AG04450 (cell line): ENCODE measurements at regions not wholly inside any gene's neighbourhood (a gene's known extent, or its start where the extent isn't known, plus 50 kb on each side); places are given as distances from the start of the nearest gene placed in this dataset.

Experiments used
- CTCF ChIA-PET: fragments of 300-600, 350-600 bp; formaldehyde crosslinking; extraction: SDS; loops from one replicate; lab custom pipeline; 2022; ENCODE audit warnings: antibody characterized with exemption, inconsistent platforms; lab: Charles Lee
- POLR2A ChIA-PET: fragments of 350-600 bp; formaldehyde crosslinking; extraction: SDS; loops from one replicate; lab custom pipeline; 2021; ENCODE audit warnings: antibody characterized with exemption, inconsistent platforms; lab: Yijun Ruan, JAX
- DNase-seq: peaks from one replicate; pipeline ENCODE4 v3.0.0-alpha.2; 2011; ENCODE audit warnings: low read depth, low spot score
- H3K27ac ChIP-seq: one replicate; pipeline ENCODE4 v1.5.1; 2012; ENCODE audit warnings: low read depth, low read length, control low read depth
- H3K27me3 ChIP-seq: one replicate; pipeline ENCODE4 v1.6.0; 2012; ENCODE audit warnings: low read length; ENCODE audit not compliant: control insufficient read depth, insufficient read depth
- H3K4me3 ChIP-seq: 2 replicates; pipeline ENCODE4 v1.5.1; 2011; ENCODE audit warnings: mild to moderate bottlenecking, low read depth, low read length, control low read depth
- H3K9me3 ChIP-seq: 2 replicates; pipeline ENCODE4 v1.5.1; 2012; ENCODE audit warnings: low read length; ENCODE audit not compliant: control insufficient read depth, insufficient read depth
- CTCF ChIP-seq: IDR thresholded peaks from 2 replicates; pipeline ENCODE4 v1.5.1; 2011; ENCODE audit warnings: low read depth, low read length, control low read depth, inconsistent platforms

DNA sequence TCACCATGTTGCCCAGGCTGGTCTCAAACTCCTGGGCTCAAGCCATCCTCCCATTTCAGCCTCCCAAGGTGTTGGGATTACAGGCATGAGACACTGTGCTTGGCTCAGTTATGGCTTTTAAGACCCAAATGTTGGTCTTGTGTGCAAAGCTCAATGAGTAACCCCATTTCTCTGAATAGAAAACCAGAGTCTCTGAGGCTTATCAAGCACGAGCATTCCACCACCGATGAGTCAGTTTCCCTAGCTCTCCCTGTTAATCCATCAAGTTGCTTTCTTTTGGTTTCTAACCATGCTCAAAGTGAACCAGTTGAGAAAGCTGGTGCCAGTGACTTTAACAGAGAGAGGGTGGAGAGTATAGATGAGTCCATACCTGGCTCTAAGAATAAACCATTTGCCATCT lies 350.9 kb upstream of the ADGRL2 start:
- no peak overlapping the region for H3K4me3 ChIP-seq
- H3K9me3 ChIP-seq = no peaks in the 10 kb centered on the region
- no peaks in the 10 kb centered on the region for H3K27me3 ChIP-seq
- no peak for DNase-seq
- ChIA-PET POLR2A (no interaction called here), CTCF (no interaction called here)
- no peak for TF ChIP-seq CTCF
- no peak overlapping the region for H3K27ac ChIP-seq

GRCh38 chr1:81446000-81446669 lies 354.6 kb upstream of the ADGRL2 start:
- DNase-seq = no peak
- CTCF ChIA-PET = no interaction called here
- POLR2A ChIA-PET = no interaction called here
- Histone ChIP-seq H3K27me3 (no peaks in the 10 kb centered on the region), H3K27ac (no peak overlapping the region), H3K4me3 (no peak overlapping the region), H3K9me3 (no peaks in the 10 kb centered on the region)
- TF ChIP-seq CTCF = no peak

DNA sequence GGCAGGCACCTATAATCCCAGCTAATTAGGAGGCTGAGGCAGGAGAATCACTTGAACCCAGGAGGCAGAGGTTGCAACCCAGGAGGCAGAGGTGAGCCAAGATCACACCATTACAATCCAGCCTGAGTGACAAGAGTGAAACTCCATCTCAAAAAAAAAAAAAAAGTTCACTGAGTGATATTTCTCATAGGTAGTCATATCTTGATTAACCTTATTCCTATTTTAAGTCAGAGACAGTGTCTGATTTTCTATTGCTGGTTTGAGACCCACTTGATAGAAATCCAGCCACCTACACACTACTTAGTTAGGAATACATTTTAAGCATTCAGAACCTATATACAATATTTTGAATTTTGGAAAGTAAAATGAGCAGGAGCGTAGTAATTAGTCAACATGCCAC lies 357.4 kb upstream of the ADGRL2 start:
- DNase-seq = no peak
- no peak for TF ChIP-seq CTCF
- CTCF ChIA-PET = interaction anchor here (0.7 kb wide), 1 partner anchor 323 kb away, joined by 4 read pairs; no protein-coding TSS in a partner anchor
- POLR2A ChIA-PET = no interaction called here
- Histone ChIP-seq H3K27me3 (no peaks in the 10 kb centered on the region), H3K4me3 (no peak overlapping the region), H3K9me3 (peaks cover 2% of the 10 kb centered on the region; the same call in 1 of the 2 replicates), H3K27ac (no peak overlapping the region)

DNA sequence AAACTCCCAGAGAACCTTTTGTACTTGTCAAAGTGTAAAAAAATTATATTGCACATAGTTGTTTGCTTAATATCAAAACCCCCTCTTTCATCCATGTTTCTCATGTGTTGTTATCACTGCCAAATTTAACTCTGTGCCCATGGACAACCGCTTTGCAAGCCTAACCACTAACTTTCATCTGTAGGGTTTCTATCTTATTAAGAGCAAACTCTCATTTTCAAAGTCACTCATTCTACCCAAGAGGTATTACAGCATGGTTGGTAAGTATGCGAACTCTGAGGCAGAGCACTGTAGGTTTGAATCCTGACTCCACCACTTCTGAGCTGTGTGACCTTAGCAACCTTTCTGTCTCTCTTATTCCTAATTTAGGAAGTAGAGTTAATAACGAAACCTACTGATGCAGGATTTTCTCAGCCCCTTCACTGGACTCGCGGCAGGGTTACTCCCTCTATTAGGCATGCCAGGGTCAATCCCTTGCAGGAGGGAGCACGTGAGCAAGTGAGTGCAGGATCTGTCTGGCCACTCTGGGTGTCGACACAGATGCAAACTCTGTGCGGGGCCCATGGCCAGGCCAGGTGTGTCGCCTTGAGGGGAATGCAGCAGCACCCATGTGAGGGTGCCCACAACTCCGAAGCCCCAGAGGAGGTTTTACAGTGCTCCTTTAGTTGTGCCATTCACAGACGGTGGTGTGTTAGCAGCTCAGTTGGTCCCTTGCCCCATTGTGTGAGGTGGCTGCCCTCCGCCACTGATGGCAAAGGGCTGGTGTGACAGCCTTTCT lies 361.5 kb upstream of the ADGRL2 start:
- ChIA-PET CTCF (no interaction called here), POLR2A (no interaction called here)
- Histone ChIP-seq H3K27me3 (no peaks in the 10 kb centered on the region), H3K27ac (no peak overlapping the region), H3K9me3 (peaks cover 2% of the 10 kb centered on the region; the same call in 1 of the 2 replicates), H3K4me3 (no peak overlapping the region)
- DNase-seq = no peak
- TF ChIP-seq CTCF = no peak

- POLR2A ChIA-PET = no interaction called here
- CTCF ChIA-PET = interaction anchor here (0.9 kb wide), 1 partner anchor 323 kb away, joined by 3 read pairs; no protein-coding TSS in a partner anchor
- no peak overlapping the region for H3K27ac ChIP-seq
These were observed 363.1 kb upstream of the ADGRL2 start for GRCh38 chr1:81437649-81438048.

More at GRCh38 chr1:81437649-81438048, 363.1 kb upstream of the ADGRL2 start:
- H3K4me3 ChIP-seq = no peak overlapping the region
- H3K27me3 ChIP-seq = no peaks in the 10 kb centered on the region
- peaks cover 2% of the 10 kb centered on the region; the same call in 1 of the 2 replicates for H3K9me3 ChIP-seq
- no peak for DNase-seq
- no peak for TF ChIP-seq CTCF
